ENCODE measurements at regions not wholly inside any gene's neighbourhood (a gene's known extent, or its start where the extent isn't known, plus 50 kb on each side); places are given as distances from the start of the nearest gene placed in this dataset.

DNA sequence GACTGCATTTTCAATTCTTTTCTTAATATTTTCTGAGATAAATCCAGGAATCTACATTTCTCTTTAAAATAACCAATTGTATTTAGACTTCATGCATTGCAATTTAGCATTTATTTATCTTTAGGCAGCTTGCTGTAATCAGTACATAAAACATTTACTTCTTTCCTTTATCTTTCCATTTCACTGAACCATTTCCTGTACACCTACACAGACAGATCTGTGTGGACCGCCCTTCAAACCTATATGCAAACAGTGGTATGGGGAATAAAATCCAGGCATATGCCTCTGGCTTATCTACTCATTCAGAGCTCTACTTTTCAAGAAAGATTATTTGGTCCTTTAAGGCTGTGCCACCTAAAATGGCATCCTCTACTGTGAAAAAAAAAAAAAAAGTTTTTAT lies 640.0 kb downstream of the MAT2B start:
- TF ChIP-seq, protein P1, sequence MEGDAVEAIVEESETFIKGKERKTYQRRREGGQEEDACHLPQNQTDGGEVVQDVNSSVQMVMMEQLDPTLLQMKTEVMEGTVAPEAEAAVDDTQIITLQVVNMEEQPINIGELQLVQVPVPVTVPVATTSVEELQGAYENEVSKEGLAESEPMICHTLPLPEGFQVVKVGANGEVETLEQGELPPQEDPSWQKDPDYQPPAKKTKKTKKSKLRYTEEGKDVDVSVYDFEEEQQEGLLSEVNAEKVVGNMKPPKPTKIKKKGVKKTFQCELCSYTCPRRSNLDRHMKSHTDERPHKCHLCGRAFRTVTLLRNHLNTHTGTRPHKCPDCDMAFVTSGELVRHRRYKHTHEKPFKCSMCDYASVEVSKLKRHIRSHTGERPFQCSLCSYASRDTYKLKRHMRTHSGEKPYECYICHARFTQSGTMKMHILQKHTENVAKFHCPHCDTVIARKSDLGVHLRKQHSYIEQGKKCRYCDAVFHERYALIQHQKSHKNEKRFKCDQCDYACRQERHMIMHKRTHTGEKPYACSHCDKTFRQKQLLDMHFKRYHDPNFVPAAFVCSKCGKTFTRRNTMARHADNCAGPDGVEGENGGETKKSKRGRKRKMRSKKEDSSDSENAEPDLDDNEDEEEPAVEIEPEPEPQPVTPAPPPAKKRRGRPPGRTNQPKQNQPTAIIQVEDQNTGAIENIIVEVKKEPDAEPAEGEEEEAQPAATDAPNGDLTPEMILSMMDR (IDR thresholded peaks at IDR 0.05), result no peak
- TF ChIP-seq EZH2 (IDR thresholded peaks at IDR 0.05; ENCODE audit: borderline replicate concordance, insufficient read depth, low read depth, low read length, poor library complexity, severe bottlenecking), result no peak
